Body of pancreas (tissue), 4 donors: ENCODE measurements at regions not wholly inside any gene's neighbourhood (a gene's known extent, or its start where the extent isn't known, plus 50 kb on each side); places are given as distances from the start of the nearest gene placed in this dataset.

Experiments used
- POLR2A ChIP-seq, 3 donors: fragments of 450-650 bp; IDR thresholded peaks; one replicate each; pipeline ENCODE4 v1.6.1; 2016; ENCODE audit warnings: antibody characterized with exemption in 3 of 3, mild to moderate bottlenecking in 2 of 3
- TF ChIP-seq, protein P1 (sequence below), 7 experiments: fragments of 450-650 bp in 4 of 7; fragments of 200-600 bp in 3 of 7; sonication (generic) in 3 of 7; IDR thresholded peaks; one replicate each; pipeline ENCODE4 v1.5.1; 2016 to 2019; ENCODE audit warnings: antibody characterized with exemption in 7 of 7

DNA sequence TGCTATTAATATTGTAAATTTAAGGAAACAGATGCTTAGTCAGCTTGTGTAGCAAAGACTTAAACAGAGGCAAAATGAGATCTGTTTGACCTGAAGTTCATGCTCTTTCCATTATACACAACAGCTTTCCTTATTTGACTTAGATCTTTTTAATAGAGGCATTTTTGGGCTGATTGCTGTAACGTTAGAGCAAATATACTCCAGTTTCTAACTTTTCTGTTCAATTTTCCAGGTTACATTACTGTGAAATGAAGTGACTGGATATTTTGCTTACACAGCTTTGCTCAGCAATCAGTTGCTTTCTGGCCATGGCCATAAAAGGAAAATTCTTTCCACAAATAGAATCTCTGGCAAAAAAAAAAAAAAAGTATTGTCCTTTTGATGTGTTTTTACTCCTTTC lies 146.2 kb downstream of the PCDH7 start:
- TF ChIP-seq, protein P1, sequence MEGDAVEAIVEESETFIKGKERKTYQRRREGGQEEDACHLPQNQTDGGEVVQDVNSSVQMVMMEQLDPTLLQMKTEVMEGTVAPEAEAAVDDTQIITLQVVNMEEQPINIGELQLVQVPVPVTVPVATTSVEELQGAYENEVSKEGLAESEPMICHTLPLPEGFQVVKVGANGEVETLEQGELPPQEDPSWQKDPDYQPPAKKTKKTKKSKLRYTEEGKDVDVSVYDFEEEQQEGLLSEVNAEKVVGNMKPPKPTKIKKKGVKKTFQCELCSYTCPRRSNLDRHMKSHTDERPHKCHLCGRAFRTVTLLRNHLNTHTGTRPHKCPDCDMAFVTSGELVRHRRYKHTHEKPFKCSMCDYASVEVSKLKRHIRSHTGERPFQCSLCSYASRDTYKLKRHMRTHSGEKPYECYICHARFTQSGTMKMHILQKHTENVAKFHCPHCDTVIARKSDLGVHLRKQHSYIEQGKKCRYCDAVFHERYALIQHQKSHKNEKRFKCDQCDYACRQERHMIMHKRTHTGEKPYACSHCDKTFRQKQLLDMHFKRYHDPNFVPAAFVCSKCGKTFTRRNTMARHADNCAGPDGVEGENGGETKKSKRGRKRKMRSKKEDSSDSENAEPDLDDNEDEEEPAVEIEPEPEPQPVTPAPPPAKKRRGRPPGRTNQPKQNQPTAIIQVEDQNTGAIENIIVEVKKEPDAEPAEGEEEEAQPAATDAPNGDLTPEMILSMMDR (IDR thresholded peaks at IDR 0.05) = no peak
- TF ChIP-seq POLR2A (IDR thresholded peaks at IDR 0.05) = no peak
